Lung (tissue), 11 donors: ENCODE measurements at regions not wholly inside any gene's neighbourhood (a gene's known extent, or its start where the extent isn't known, plus 50 kb on each side); places are given as distances from the start of the nearest gene placed in this dataset.

Experiments
- ATAC-seq: fragments of 200-7000 bp; cut with Tn5 transposase; one replicate; pipeline ENCODE4 v1.9.1; 2020; ENCODE audit warnings: moderate number of reproducible peaks; ENCODE audit not compliant: insufficient read depth, low FRiP score
- DNase-seq, 3 donors: peaks; one replicate each; pipeline ENCODE4 v3.0.0-alpha.2; 2013 to 2017
- H3K27ac ChIP-seq, 2 donors: one replicate each; pipeline ENCODE4 v1.5.1; 2013; ENCODE audit warnings: mild to moderate bottlenecking in 2 of 2, moderate library complexity in 2 of 2, control low read depth in 1 of 2, inconsistent platforms in 1 of 2, low read depth in 1 of 2, low read length in 1 of 2
- H3K27me3 ChIP-seq, 3 donors: one replicate each; pipeline ENCODE4 v1.5.1; 2013; ENCODE audit warnings: low read length in 2 of 3; ENCODE audit not compliant: control insufficient read depth in 3 of 3, insufficient read depth in 3 of 3
- H3K36me3 ChIP-seq, 4 donors: one replicate each; pipeline ENCODE4 v1.5.1; 2013; ENCODE audit warnings: low read length in 4 of 4, mild to moderate bottlenecking in 1 of 4, moderate library complexity in 1 of 4; ENCODE audit not compliant: control insufficient read depth in 4 of 4, insufficient read depth in 4 of 4
- H3K4me1 ChIP-seq, 5 donors: one replicate each; pipeline ENCODE4 v1.5.1; 2013; ENCODE audit warnings: low read length in 5 of 5, mild to moderate bottlenecking in 2 of 5, moderate library complexity in 1 of 5; ENCODE audit not compliant: control insufficient read depth in 5 of 5, insufficient read depth in 5 of 5
- H3K4me3 ChIP-seq: one replicate; pipeline ENCODE4 v1.5.1; 2013; ENCODE audit warnings: mild to moderate bottlenecking, control low read depth, moderate library complexity
- H3K9ac ChIP-seq, 2 donors: one replicate each; pipeline ENCODE4 v1.5.1; 2013; ENCODE audit warnings: low read length in 2 of 2, control low read depth in 1 of 2; ENCODE audit not compliant: insufficient read depth in 1 of 2
- H3K9me3 ChIP-seq, 4 donors: one replicate each; pipeline ENCODE4 v1.5.1; 2013; ENCODE audit warnings: low read length in 3 of 4, mild to moderate bottlenecking in 1 of 4, moderate library complexity in 1 of 4; ENCODE audit not compliant: control insufficient read depth in 4 of 4, insufficient read depth in 3 of 4
- CTCF ChIP-seq: IDR thresholded peaks from 2 replicates; pipeline ENCODE4 v1.5.1; 2012; ENCODE audit warnings: mild to moderate bottlenecking; ENCODE audit errors: control extremely low read depth, extremely low read depth
- WGBS, 2 donors: extraction: QIAGEN DNeasy Blood & Tissue Kit; methylation state at CpG; one replicate each; pipeline ENCODE4 v1.1.7; 2013; 5-methylcytosine and 5-hydroxymethylcytosine counted together
- donor health status: control.
- donor health status: control.
- donor health status: Bipolar disorder and iron deficiency.
- donor health status: healthy.
- donor health status: DM: yes; HTN: yes; CAD: no.

- DNase-seq (peak; percentile 85 to 89 (median 89)), ATAC-seq (peak; percentile 86)
- Histone ChIP-seq H3K4me3 (no peak overlapping the region), H3K4me1 (peaks cover 0 to 5% (median 0%) of the 10 kb centered on the region in 5 donors), H3K36me3 (no peaks in the 10 kb centered on the region), H3K27me3 (no peaks in the 10 kb centered on the region), H3K27ac (no peak overlapping the region), H3K9me3 (no peaks in the 10 kb centered on the region), H3K9ac (no peak overlapping the region)
- peak; percentile 92 for TF ChIP-seq CTCF
- WGBS, 2 donors = 4 to 8% methylated on average over 11 of the region's 11 CpGs
Measured at GRCh38 chr1:224513787-224514209, 79.2 kb upstream of the WDR26 start.

DNA sequence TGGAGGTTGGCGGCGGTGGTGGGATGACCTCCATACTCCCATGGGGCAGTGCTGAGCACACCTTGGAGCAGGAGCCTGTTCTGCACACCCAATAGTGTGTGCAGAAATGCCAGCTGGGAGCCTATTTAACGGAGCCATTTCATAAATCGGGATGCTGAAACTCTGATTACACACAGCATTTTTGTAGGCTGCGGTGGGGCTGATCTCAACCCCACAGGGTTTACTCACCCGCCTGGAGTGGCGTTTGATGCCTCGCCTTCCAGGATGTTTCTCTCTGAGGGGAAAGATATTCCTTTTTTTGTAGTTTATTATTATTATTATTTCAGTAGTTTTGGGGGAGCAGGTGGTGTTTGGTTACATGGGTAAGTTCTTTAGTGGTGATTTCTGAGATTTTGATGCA is 82.6 kb upstream of the WDR26 start:
- Histone ChIP-seq H3K9me3 (peaks cover 0 to 2% (median 0%) of the 10 kb centered on the region in 4 donors), H3K27me3 (no peaks in the 10 kb centered on the region), H3K4me3 (no peak overlapping the region), H3K4me1 (peaks cover 0 to 5% (median 0%) of the 10 kb centered on the region in 5 donors), H3K27ac (no peak overlapping the region), H3K36me3 (no peaks in the 10 kb centered on the region), H3K9ac (no peak overlapping the region)
- WGBS, 2 donors = 91 to 93% methylated on average over 8 of the region's 8 CpGs
- no peak for DNase-seq
- no peak for ATAC-seq
- TF ChIP-seq CTCF = no peak

DNA sequence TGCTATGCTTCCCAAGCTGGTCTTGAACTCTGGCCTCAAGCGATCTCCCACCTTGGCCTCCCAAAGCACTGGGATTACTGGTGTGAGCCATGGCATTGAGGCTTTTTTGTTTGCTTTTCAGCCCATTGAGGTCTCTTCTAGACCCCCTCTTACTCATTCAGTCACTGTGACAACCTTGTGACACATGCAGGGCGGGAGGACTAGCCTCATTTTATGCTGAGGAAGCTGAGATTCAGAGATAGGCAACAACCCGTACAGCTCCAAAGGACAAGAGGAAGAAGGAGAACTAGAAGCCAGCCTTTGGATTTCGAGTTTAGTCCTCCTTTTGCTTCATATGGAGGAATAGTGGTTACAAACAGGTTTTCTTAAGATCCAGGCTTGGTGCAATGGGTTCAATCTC is 83.9 kb upstream of the WDR26 start:
- peaks cover 0 to 2% (median 0%) of the 10 kb centered on the region in 4 donors for H3K9me3 ChIP-seq
- WGBS, 2 donors = 79 to 91% methylated on average over 4 of the region's 4 CpGs
- DNase-seq (no peak), ATAC-seq (no peak)
- peaks cover 0 to 5% (median 0%) of the 10 kb centered on the region in 5 donors for H3K4me1 ChIP-seq
- no peak overlapping the region for H3K27ac ChIP-seq
- H3K9ac ChIP-seq = no peak overlapping the region
- no peaks in the 10 kb centered on the region for H3K36me3 ChIP-seq
- H3K4me3 ChIP-seq = no peak overlapping the region
- H3K27me3 ChIP-seq = no peaks in the 10 kb centered on the region
- TF ChIP-seq CTCF = no peak

DNA sequence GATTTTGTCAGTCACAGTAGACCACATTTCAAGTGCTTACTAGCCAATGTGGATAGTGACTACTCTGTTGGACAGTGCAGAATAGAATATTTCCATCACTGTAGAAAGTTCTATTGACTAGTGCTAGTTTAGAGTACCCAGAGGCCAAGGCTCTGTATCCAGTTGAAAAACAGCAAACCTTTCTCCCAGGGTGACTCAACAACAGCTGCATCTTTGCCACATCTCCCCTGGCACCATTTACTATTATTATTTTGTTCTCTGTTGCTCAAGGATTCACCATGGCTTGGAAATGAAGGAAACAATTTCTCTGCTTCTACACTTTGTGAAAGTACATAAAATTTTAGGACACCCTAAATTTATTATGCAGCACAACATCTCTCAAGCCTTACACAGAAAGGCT is 85.3 kb upstream of the WDR26 start:
- no peak overlapping the region for H3K27ac ChIP-seq
- H3K4me1 ChIP-seq = peaks cover 0 to 2% (median 0%) of the 10 kb centered on the region in 5 donors
- DNase-seq (no peak), ATAC-seq (no peak)
- peaks cover 0 to 2% (median 0%) of the 10 kb centered on the region in 4 donors for H3K9me3 ChIP-seq
- no peaks in the 10 kb centered on the region for H3K27me3 ChIP-seq
- H3K4me3 ChIP-seq = no peak overlapping the region
- no peak for TF ChIP-seq CTCF
- H3K36me3 ChIP-seq = no peaks in the 10 kb centered on the region
- H3K9ac ChIP-seq = no peak overlapping the region
